ENCODE measurements at regions not wholly inside any gene's neighbourhood (a gene's known extent, or its start where the extent isn't known, plus 50 kb on each side); places are given as distances from the start of the nearest gene placed in this dataset.

DNA sequence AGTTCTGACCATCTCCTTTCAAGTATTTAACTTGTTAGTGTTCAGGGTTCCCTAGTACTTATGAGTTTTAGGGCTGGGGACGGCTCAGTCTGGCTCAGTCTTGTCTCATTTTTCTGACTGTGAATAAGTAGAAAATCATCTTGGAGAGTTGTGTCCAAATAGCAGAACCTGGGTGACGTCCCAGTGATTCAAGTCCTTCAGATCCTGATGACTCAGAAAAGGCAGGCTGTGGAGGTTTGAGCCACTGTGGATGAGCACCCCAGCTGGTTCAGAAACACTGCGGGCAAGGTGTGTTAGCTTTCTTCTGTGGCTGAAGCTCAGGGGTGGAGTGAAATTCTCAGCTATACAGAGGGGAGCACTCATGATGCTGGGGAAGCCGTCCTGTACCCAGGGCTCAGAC is 154.4 kb upstream of the NPY start:
- H3K4me3 Mint-ChIP-seq, result no peak overlapping the region
- no peak overlapping the region for H3K27ac Mint-ChIP-seq
- no peaks in the 10 kb centered on the region for H3K9me3 Mint-ChIP-seq
- H3K4me1 Mint-ChIP-seq (ENCODE audit: low read depth), result no peaks in the 10 kb centered on the region
- no peak for DNase-seq (ENCODE audit: low spot score)
- no peaks in the 10 kb centered on the region for H3K36me3 Mint-ChIP-seq (ENCODE audit: low read depth)
- H3K27me3 Mint-ChIP-seq (ENCODE audit: low read depth), result peaks cover 28% of the 10 kb centered on the region

DNA sequence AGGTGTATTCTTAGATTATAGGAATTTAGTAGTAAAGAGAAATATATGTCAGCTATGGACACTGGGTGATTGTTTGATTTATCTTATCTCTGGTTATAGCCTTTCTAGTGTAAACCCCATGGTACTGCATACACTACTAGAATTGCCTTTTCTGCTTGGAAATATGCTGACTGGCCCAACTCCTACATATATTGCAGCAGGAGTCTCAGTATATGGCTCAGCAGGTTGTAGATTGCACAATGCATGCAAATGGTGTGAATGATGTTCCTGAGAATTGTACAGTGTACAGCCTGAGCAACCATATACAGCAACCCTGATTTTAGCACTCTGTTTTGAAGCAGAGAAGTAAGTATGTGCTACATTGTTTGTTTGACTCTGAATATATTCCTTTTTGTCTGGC is 153.4 kb upstream of the NPY start:
- no peak for DNase-seq (ENCODE audit: low spot score)
- Mint-ChIP-seq H3K27me3 (ENCODE audit: low read depth) (peaks cover 33% of the 10 kb centered on the region), H3K27ac (no peak overlapping the region), H3K9me3 (no peaks in the 10 kb centered on the region), H3K4me1 (ENCODE audit: low read depth) (peaks cover 4% of the 10 kb centered on the region), H3K4me3 (no peak overlapping the region), H3K36me3 (ENCODE audit: low read depth) (no peaks in the 10 kb centered on the region)

DNA sequence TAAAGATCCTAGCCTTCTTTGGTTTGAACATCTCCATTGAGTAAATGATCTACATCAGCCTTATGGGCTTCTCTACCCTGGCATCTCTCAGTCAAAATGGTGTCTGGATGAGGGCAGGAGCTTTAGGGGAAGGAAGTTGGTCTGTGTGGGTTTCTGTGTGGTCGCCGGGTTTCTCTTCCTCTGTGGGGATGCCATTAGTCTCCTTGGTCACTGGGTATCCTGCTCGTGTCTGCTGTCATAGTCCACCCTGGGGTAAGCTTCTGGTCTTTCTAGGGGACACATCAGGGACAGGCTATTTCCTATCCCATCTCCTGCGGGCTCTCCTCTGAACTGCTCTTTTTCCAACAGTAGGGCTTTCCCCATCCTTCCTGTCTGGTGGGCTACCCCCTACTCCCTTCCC is 150.3 kb upstream of the NPY start:
- Mint-ChIP-seq H3K4me3 (no peak overlapping the region), H3K27ac (no peak overlapping the region), H3K36me3 (ENCODE audit: low read depth) (no peaks in the 10 kb centered on the region), H3K4me1 (ENCODE audit: low read depth) (peaks cover 4% of the 10 kb centered on the region), H3K27me3 (ENCODE audit: low read depth) (peaks cover 31% of the 10 kb centered on the region), H3K9me3 (no peaks in the 10 kb centered on the region)
- no peak for DNase-seq (ENCODE audit: low spot score)

DNA sequence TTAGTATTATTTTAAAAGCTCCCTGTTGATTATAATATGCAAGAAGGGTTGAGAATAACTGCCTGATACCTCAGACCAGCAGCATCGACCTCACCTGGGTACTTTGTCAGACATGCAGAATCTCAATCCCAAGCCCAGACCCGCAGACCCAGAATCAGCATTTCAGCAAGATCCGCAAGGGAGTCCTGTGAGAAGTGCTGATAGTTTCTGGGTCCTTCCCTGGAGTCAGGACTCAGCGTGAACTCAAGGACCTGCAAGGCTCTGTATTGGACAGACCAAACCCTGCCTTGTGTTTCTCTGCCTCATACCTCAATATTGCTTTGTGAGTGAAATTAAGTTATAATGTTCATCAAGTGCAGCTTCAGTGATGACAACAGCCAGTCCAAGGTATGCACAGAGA is 149.5 kb upstream of the NPY start:
- DNase-seq (ENCODE audit: low spot score), result no peak
- Mint-ChIP-seq H3K36me3 (ENCODE audit: low read depth) (no peaks in the 10 kb centered on the region), H3K27ac (no peak overlapping the region), H3K9me3 (no peaks in the 10 kb centered on the region), H3K4me3 (no peak overlapping the region), H3K27me3 (ENCODE audit: low read depth) (peaks cover 25% of the 10 kb centered on the region), H3K4me1 (ENCODE audit: low read depth) (peaks cover 4% of the 10 kb centered on the region)

DNA sequence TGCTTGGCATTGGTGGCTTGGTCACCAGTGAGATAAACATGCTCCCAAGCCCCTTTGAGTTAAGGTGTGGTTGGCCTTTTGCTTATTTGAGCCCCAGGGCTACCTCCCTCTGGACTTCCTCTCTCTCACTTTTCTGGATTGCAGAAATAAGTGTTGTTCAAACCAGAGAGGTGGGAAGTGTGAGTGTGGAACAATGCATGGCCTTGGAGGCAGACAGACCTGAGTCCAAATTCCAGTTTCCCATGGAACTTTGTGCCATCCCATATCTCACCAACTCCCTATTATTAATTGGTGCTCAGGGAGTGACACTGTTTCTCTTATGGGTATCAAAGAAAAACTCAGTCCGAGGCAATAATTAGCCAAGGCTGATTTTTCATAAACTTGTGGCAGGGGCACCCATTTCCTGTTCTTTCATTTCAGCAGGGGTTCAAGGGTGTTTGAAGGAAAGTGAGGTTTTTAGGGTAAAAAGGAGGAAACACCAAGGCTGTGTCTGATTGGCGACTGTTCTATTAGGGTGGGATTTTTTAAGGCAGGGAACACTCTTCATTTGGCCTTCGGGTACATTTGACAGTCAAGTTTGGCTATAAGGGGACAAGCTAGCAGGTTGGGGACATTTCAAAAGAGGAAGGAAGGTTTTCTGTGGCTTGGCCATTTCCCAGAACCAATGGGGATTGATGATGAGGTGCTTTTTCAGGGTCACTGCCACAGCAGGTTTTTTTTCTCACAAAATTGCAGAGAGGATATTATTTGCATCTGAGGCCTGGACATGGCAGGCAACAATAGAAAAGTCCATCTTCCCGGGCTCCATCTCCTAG is 148.8 kb upstream of the NPY start:
- no peak for DNase-seq (ENCODE audit: low spot score)
- no peak overlapping the region for H3K27ac Mint-ChIP-seq
- H3K9me3 Mint-ChIP-seq, result no peaks in the 10 kb centered on the region
- H3K4me1 Mint-ChIP-seq (ENCODE audit: low read depth), result peaks cover 4% of the 10 kb centered on the region
- H3K4me3 Mint-ChIP-seq, result no peak overlapping the region
- H3K27me3 Mint-ChIP-seq (ENCODE audit: low read depth), result peaks cover 22% of the 10 kb centered on the region
- no peaks in the 10 kb centered on the region for H3K36me3 Mint-ChIP-seq (ENCODE audit: low read depth)

DNA sequence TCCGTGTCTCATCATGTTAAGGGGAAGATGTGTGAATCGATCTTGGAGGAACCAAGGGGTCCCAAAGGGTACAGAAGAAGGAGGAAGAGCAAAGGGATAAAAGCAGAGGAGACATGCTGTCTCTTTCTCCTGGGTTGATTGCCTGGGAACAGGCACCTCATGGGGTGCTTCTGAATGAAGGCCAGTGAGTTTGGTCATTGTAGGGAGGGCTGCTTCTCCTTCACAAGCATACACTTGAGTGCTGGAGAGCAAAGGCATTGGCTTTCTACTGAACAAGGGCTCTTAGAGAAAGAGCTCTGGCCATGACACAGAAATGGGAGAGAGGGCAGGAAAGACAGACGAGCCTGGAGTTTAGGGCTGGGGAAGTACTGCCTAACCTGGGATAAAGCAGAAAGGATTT is 146.7 kb upstream of the NPY start:
- no peak overlapping the region for H3K4me3 Mint-ChIP-seq
- no peak overlapping the region for H3K27ac Mint-ChIP-seq
- peaks cover 4% of the 10 kb centered on the region for H3K4me1 Mint-ChIP-seq (ENCODE audit: low read depth)
- peaks cover 18% of the 10 kb centered on the region for H3K27me3 Mint-ChIP-seq (ENCODE audit: low read depth)
- no peaks in the 10 kb centered on the region for H3K36me3 Mint-ChIP-seq (ENCODE audit: low read depth)
- H3K9me3 Mint-ChIP-seq, result no peaks in the 10 kb centered on the region
- DNase-seq (ENCODE audit: low spot score), result no peak

DNA sequence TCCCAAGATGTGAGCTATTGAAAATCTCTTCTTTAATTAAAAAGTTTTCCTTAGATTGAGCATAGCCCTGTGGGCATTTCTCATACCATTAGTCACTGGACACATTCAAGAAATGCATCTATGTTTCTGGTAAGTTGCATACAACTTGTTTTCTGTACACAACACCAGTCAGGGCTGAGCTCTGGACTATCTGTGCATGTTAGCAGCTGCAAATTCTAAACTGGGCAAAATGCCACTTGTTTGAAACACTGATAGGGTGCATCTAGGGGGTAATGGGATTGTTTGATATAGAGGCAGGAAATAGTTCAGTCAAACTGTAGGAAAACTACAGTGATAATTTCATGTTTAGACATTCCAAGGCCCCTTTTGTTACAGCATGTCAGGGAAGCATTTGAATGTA is 145.6 kb upstream of the NPY start:
- DNase-seq (ENCODE audit: low spot score), result no peak
- Mint-ChIP-seq H3K27ac (no peak overlapping the region), H3K9me3 (no peaks in the 10 kb centered on the region), H3K4me1 (ENCODE audit: low read depth) (peaks cover 4% of the 10 kb centered on the region), H3K27me3 (ENCODE audit: low read depth) (peaks cover 18% of the 10 kb centered on the region), H3K36me3 (ENCODE audit: low read depth) (no peaks in the 10 kb centered on the region), H3K4me3 (no peak overlapping the region)

DNA sequence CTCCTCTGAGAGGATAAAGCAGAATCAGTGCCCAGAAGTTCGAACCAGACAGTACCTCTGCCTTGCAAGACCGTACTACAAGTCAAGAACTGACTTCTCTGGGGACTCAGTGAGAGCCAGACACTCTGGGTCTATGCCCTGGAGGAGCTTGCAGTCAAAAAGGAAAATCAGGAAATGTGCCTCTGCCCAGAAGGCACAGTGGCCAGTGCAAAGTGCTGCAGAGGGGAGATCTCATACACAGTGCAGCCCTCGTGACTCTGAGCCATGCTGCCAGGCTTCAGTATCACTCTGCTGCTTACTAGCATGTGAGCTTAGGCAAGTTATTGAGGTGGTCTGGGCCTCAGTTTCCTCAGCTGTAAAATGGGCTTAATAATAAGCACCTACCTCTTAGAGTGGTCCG is 144.0 kb upstream of the NPY start:
- DNase-seq (ENCODE audit: low spot score), result no peak
- peaks cover 4% of the 10 kb centered on the region for H3K4me1 Mint-ChIP-seq (ENCODE audit: low read depth)
- no peaks in the 10 kb centered on the region for H3K9me3 Mint-ChIP-seq
- H3K27me3 Mint-ChIP-seq (ENCODE audit: low read depth), result peaks cover 9% of the 10 kb centered on the region
- H3K27ac Mint-ChIP-seq, result no peak overlapping the region
- no peaks in the 10 kb centered on the region for H3K36me3 Mint-ChIP-seq (ENCODE audit: low read depth)
- no peak overlapping the region for H3K4me3 Mint-ChIP-seq

DNA sequence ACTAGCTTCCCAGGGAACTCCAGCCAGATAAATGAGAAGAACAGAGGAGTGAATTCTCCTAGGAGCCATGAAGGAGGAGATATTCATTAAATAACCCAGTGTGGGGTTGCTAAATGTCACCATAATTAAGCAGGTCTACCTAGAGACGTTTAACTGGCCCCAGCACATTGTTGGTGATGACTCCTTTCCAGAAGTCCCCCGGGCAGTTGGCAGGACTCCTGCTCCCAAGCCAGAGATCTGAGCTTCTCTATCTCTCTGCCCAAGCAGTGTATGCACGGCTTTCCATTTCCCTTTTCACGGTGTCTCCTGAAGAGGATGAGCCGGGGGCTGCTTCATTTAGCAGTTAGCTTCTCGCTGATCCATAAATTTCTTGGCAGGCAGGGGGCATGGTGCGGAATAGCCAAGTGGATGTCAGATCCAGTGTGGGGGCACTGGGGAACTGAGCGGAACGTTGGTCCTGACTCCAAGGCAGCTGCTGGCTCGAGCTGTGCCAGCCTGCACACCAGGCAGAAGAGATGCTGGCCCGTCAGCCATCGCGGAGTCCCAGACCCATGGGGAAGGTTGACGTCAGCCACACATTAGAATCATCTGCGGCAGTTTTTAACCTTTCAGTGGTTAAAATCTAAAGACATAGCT is 142.0 kb upstream of the NPY start:
- Mint-ChIP-seq H3K4me1 (ENCODE audit: low read depth) (no peaks in the 10 kb centered on the region), H3K9me3 (no peaks in the 10 kb centered on the region), H3K27me3 (ENCODE audit: low read depth) (peaks cover 6% of the 10 kb centered on the region), H3K27ac (no peak overlapping the region), H3K36me3 (ENCODE audit: low read depth) (no peaks in the 10 kb centered on the region), H3K4me3 (no peak overlapping the region)
- DNase-seq (ENCODE audit: low spot score), result no peak

DNA sequence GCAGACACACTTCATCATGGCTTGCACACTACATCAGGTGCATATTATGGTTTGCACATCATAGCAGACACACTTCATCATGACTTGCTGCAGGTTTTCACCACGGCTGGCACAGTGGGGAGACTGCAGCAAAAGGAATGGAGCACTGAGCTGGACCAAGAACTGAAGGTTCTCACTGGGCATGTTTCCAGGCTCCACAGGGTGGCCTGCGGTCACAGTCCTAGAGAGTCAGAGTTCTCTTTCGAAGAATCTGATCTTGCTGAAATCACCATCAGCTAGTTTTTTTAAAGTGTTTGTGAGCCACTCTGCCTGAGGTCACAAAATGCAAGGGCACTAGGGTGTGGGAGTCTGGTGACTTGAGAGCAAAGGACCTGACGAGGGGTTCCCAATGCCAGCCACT is 140.4 kb upstream of the NPY start:
- Mint-ChIP-seq H3K9me3 (peaks cover under 1% of the 10 kb centered on the region), H3K4me3 (no peak overlapping the region), H3K27me3 (ENCODE audit: low read depth) (peaks cover under 1% of the 10 kb centered on the region), H3K27ac (no peak overlapping the region), H3K4me1 (ENCODE audit: low read depth) (no peaks in the 10 kb centered on the region), H3K36me3 (ENCODE audit: low read depth) (no peaks in the 10 kb centered on the region)
- no peak for DNase-seq (ENCODE audit: low spot score)

DNA sequence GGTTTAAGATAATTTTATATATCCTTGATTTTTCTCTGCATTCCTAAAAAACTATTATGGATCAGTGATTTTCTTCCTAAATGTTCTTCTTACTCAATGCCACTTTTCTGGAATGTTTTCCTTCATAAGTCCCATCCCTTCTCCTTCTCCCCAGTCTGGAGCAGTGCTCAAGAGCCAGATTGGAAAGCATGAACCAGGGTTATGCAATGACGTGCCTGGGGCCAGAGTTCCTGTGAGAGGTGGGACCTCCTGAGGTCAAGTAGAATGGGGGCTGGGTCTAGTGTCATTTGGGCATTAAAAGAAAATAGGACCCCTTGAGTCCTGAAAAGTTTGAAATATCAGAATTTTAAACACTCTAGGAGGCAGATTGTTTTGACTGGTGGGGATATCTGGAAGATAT is 132.0 kb upstream of the NPY start:
- H3K4me3 Mint-ChIP-seq, result no peak overlapping the region
- no peaks in the 10 kb centered on the region for H3K36me3 Mint-ChIP-seq (ENCODE audit: low read depth)

DNA sequence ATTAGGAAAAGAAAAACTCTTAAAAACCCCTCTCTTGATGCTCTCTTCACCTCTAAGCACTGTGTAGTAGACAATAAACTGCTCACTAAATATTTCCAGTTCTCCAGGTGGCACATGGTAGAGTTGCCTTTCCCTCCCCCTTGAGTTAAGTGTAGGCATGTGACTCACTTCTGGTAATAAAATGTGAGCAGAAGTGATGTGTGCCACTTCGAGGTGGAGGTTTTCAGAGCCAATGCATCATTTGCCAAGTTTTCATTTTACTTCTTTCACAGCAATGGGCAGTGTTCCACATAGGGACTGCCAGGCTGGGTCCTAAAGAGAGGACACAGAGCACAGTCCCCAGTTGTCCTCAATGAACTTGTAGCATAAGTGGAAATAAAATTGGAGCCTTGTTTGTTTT is 131.6 kb upstream of the NPY start:
- no peak for DNase-seq (ENCODE audit: low spot score)
- H3K27ac Mint-ChIP-seq, result no peak overlapping the region
- no peaks in the 10 kb centered on the region for H3K27me3 Mint-ChIP-seq (ENCODE audit: low read depth)
- H3K36me3 Mint-ChIP-seq (ENCODE audit: low read depth), result no peaks in the 10 kb centered on the region
- H3K4me1 Mint-ChIP-seq (ENCODE audit: low read depth), result no peaks in the 10 kb centered on the region
- no peak overlapping the region for H3K4me3 Mint-ChIP-seq
- peaks cover 18% of the 10 kb centered on the region for H3K9me3 Mint-ChIP-seq

More for the DNA sequence above, 132.0 kb upstream of the NPY start:
- Mint-ChIP-seq H3K9me3 (peaks cover 18% of the 10 kb centered on the region), H3K27me3 (ENCODE audit: low read depth) (no peaks in the 10 kb centered on the region), H3K4me1 (ENCODE audit: low read depth) (no peaks in the 10 kb centered on the region), H3K27ac (no peak overlapping the region)
- DNase-seq (ENCODE audit: low spot score), result no peak

DNA sequence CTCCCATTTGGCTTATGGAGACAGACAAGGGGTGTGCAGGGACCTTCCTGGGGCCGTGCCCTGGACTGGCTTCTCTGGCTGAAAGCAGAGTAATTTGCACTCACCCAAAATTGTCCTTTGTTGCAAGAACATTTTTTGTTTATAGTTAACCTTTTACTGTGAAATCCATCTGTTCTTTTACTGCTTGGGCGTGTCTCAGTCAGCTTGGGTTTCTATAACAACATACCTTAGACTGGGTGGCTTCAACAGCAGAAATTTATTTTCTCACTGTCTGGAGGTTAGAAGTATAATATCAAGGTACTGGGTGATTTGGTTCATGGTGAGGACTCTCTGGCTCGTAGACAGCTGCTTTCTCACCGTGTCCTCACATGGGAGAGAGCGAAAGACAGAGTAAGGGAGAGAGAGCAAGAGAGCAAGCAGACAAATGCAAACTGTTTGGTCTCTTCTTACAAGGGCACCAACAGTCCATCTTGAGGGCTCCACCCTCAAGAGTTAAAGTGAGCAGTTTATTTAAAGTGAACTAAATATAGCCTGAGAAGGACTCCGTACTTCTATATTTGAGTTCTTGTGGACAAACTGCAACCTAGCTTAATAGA is 131.0 kb upstream of the NPY start:
- no peaks in the 10 kb centered on the region for H3K27me3 Mint-ChIP-seq (ENCODE audit: low read depth)
- no peaks in the 10 kb centered on the region for H3K36me3 Mint-ChIP-seq (ENCODE audit: low read depth)
- H3K4me3 Mint-ChIP-seq, result no peak overlapping the region
- H3K9me3 Mint-ChIP-seq, result peaks cover 18% of the 10 kb centered on the region
- H3K4me1 Mint-ChIP-seq (ENCODE audit: low read depth), result no peaks in the 10 kb centered on the region
- DNase-seq (ENCODE audit: low spot score), result no peak
- no peak overlapping the region for H3K27ac Mint-ChIP-seq

DNA sequence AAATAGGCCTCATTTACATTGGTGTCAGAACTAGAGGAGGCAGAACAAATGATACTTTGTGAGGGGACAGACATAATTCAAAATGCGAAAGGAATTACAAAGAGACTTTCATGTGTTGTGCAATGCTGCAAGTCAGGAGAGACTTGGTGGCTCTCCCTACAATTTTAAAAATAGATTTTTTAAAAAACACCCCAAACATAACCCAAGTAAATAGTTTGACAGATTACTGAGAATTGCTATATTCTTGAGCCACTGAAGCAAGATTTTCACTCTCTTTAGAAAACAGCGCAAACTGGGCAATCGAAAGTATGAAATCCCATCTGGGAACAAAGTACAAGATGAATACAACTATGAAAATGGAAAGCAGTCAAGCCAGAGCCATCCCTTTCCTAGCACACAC is 126.3 kb upstream of the NPY start:
- Mint-ChIP-seq H3K27me3 (ENCODE audit: low read depth) (no peaks in the 10 kb centered on the region), H3K36me3 (ENCODE audit: low read depth) (no peaks in the 10 kb centered on the region), H3K9me3 (no peaks in the 10 kb centered on the region), H3K4me1 (ENCODE audit: low read depth) (no peaks in the 10 kb centered on the region), H3K27ac (no peak overlapping the region), H3K4me3 (no peak overlapping the region)
- DNase-seq (ENCODE audit: low spot score), result no peak

Data from T-helper 2 cell treated with Interferon-gamma antibody and Interleukin-4, amounts not matched to agents 5 μg/mL and 100 μg/mL, for 36 hours (primary cell).